Trophoblast cell (in vitro differentiated cells and primary cell): ENCODE measurements at regions not wholly inside any gene's neighbourhood (a gene's known extent, or its start where the extent isn't known, plus 50 kb on each side); places are given as distances from the start of the nearest gene placed in this dataset.

ENCODE experiments used
- DNase-seq, 2 donors: peaks; one replicate each; pipeline ENCODE4 v3.0.0-alpha.2; 2016
- H2AFZ ChIP-seq: 2 replicates; pipeline ENCODE4 v1.6.1; 2013; ENCODE audit warnings: low read length, moderate library complexity, mild to moderate bottlenecking; ENCODE audit not compliant: insufficient read depth, poor library complexity
- H2AK5ac ChIP-seq: 2 replicates; pipeline ENCODE4 v1.6.1; 2013; ENCODE audit warnings: mild to moderate bottlenecking, low read length
- H2BK120ac ChIP-seq: 2 replicates; pipeline ENCODE4 v1.6.1; 2013; ENCODE audit warnings: low read length, mild to moderate bottlenecking, moderate library complexity; ENCODE audit not compliant: insufficient read depth, poor library complexity
- H2BK12ac ChIP-seq: 2 replicates; pipeline ENCODE4 v1.6.1; 2013; ENCODE audit warnings: mild to moderate bottlenecking, low read length, moderate library complexity
- H2BK5ac ChIP-seq: 2 replicates; pipeline ENCODE4 v1.6.1; 2013; ENCODE audit warnings: low read length, low read depth, moderate library complexity, mild to moderate bottlenecking; ENCODE audit not compliant: poor library complexity
- H3K14ac ChIP-seq: 2 replicates; pipeline ENCODE4 v1.6.1; 2013; ENCODE audit warnings: mild to moderate bottlenecking, low read length
- H3K18ac ChIP-seq: 2 replicates; pipeline ENCODE4 v1.6.1; 2013; ENCODE audit warnings: mild to moderate bottlenecking, low read length
- H3K23ac ChIP-seq: 2 replicates; pipeline ENCODE4 v1.6.1; 2013; ENCODE audit warnings: low read length
- H3K27ac ChIP-seq: 2 replicates; pipeline ENCODE4 v1.5.1; 2013; ENCODE audit warnings: low read depth, mild to moderate bottlenecking, inconsistent platforms, low read length, moderate library complexity
- H3K27me3 ChIP-seq: 2 replicates; pipeline ENCODE4 v1.6.1; 2013; ENCODE audit warnings: inconsistent platforms, mild to moderate bottlenecking, low read length, moderate library complexity; ENCODE audit not compliant: insufficient read depth
- H3K36me3 ChIP-seq, 2 experiments: 1 replicate in 1 of 2; 2 replicates in 1 of 2; pipeline ENCODE4 v1.6.1; 2013; ENCODE audit warnings: low read length in 2 of 2, mild to moderate bottlenecking in 2 of 2, moderate library complexity in 1 of 2; ENCODE audit not compliant: insufficient read depth in 2 of 2, control insufficient read depth in 1 of 2
- H3K4ac ChIP-seq: 2 replicates; pipeline ENCODE4 v1.6.1; 2013; ENCODE audit warnings: low read depth, mild to moderate bottlenecking, low read length, moderate library complexity
- H3K4me1 ChIP-seq, 2 experiments: 1 replicate in 1 of 2; 2 replicates in 1 of 2; pipeline ENCODE4 v1.6.1; 2013; ENCODE audit warnings: low read length in 2 of 2, mild to moderate bottlenecking in 2 of 2, moderate library complexity in 1 of 2; ENCODE audit not compliant: insufficient read depth in 2 of 2, control insufficient read depth in 1 of 2
- H3K4me2 ChIP-seq: 2 replicates; pipeline ENCODE4 v1.6.1; 2013; ENCODE audit warnings: inconsistent platforms, mild to moderate bottlenecking, low read length, moderate library complexity
- H3K4me3 ChIP-seq: 2 replicates; pipeline ENCODE4 v1.5.1; 2013; ENCODE audit warnings: mild to moderate bottlenecking, low read depth, low read length, inconsistent platforms
- H3K79me1 ChIP-seq: one replicate; pipeline ENCODE4 v1.6.1; 2013; ENCODE audit warnings: low read length
- H3K79me2 ChIP-seq: 2 replicates; pipeline ENCODE4 v1.6.1; 2013; ENCODE audit warnings: low read length, mild to moderate bottlenecking; ENCODE audit not compliant: control insufficient read depth, insufficient read depth, poor library complexity
- H3K9ac ChIP-seq: 2 replicates; pipeline ENCODE4 v1.6.1; 2013; ENCODE audit warnings: mild to moderate bottlenecking, low read length
- H3K9me3 ChIP-seq: 2 replicates; pipeline ENCODE4 v1.6.1; 2013; ENCODE audit warnings: low read depth, mild to moderate bottlenecking, control low read depth, inconsistent platforms, low read length; ENCODE audit not compliant: insufficient read depth
- H4K12ac ChIP-seq: 2 replicates; pipeline ENCODE4 v1.6.1; 2013; ENCODE audit warnings: low read depth, mild to moderate bottlenecking, low read length, moderate library complexity
- H4K8ac ChIP-seq: 2 replicates; pipeline ENCODE4 v1.6.1; 2013; ENCODE audit warnings: low read depth, mild to moderate bottlenecking, low read length, moderate library complexity
- H4K91ac ChIP-seq: one replicate; pipeline ENCODE4 v1.6.1; 2013; ENCODE audit warnings: low read depth, mild to moderate bottlenecking, low read length, moderate library complexity
- WGBS: extraction: QIAGEN DNeasy Blood & Tissue Kit; methylation state at CpG from one replicate; pipeline ENCODE4 v1.1.7; 2013; ENCODE audit warnings: missing lambda C conversion rate; ENCODE audit not compliant: insufficient read length, insufficient coverage; ENCODE audit errors: extremely low coverage; 5-methylcytosine and 5-hydroxymethylcytosine counted together

DNA sequence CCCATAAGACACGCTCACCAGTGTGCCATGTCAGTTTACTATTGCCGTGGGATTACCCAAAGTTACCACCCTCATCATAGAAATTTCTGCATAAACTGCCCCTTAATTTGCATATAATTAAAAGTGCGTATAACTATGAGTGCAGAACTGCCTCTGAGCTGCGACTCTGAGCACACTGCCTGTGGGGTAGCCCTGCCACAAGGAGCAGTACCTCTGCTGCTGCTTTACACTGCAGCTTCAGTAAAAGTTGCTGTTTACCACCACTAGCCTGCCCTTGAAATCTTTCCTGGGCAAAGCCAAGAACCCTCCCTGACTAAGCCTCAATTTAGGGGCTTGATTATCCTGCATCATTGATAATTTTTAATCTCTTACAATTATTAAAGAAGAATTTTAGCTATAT, 213.9 kb upstream of the MAP2 start:
- H3K9ac ChIP-seq, result no peak overlapping the region

DNA sequence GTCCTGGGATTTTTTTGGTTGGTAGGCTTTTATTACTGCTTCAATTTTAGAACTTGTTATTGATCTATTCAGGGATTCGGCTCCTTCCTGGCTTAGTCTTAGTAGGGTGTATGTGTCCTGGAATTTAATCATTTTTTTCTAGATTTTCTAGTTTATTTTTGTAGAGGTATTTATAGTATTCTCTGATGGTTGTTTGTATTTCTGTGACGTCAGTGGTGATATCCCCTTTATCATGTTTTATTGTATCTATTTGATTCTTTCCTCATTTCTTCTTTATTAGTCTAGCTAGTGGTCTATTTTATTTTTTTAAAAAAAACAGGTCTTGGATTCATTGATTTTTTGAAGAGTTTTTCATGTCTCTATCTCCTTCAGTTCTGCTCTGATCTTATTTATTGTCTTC, 193.3 kb upstream of the MAP2 start:
- H3K14ac ChIP-seq, result no peak overlapping the region
- no peak overlapping the region for H2AK5ac ChIP-seq
- H2BK120ac ChIP-seq, result no peak overlapping the region
- no peak for DNase-seq
- H4K8ac ChIP-seq, result no peak overlapping the region
- H3K4me2 ChIP-seq, result no peak overlapping the region
- no peaks in the 10 kb centered on the region for H3K27me3 ChIP-seq
- no peaks in the 10 kb centered on the region for H3K4me1 ChIP-seq
- H3K9me3 ChIP-seq, result no peaks in the 10 kb centered on the region
- H4K91ac ChIP-seq, result no peak overlapping the region
- no CpG with 5 or more reads among the region's 2 CpGs for WGBS
- H2AFZ ChIP-seq, result no peak overlapping the region
- H3K4me3 ChIP-seq, result no peak overlapping the region
- H3K36me3 ChIP-seq, result no peaks in the 10 kb centered on the region
- H3K79me1 ChIP-seq, result no peaks in the 10 kb centered on the region
- no peak overlapping the region for H3K23ac ChIP-seq
- no peak overlapping the region for H3K9ac ChIP-seq
- no peak overlapping the region for H3K4ac ChIP-seq
- H4K12ac ChIP-seq, result no peak overlapping the region
- H2BK12ac ChIP-seq, result no peak overlapping the region
- H3K27ac ChIP-seq, result no peak overlapping the region
- H2BK5ac ChIP-seq, result no peak overlapping the region
- no peaks in the 10 kb centered on the region for H3K79me2 ChIP-seq
- no peak overlapping the region for H3K18ac ChIP-seq

More for the DNA sequence above, 213.9 kb upstream of the MAP2 start:
- no peaks in the 10 kb centered on the region for H3K9me3 ChIP-seq
- no peak overlapping the region for H3K4me3 ChIP-seq
- H2BK12ac ChIP-seq, result no peak overlapping the region
- no peak overlapping the region for H3K23ac ChIP-seq
- no peak for DNase-seq
- H3K18ac ChIP-seq, result no peak overlapping the region
- H4K8ac ChIP-seq, result no peak overlapping the region
- no peak overlapping the region for H3K4ac ChIP-seq
- no peak overlapping the region for H4K12ac ChIP-seq
- H3K27me3 ChIP-seq, result no peaks in the 10 kb centered on the region
- H2AFZ ChIP-seq, result no peak overlapping the region
- H3K4me2 ChIP-seq, result no peak overlapping the region
- H3K79me2 ChIP-seq, result no peaks in the 10 kb centered on the region
- H3K14ac ChIP-seq, result no peak overlapping the region
- no CpG with 5 or more reads among the region's 4 CpGs for WGBS
- H2BK5ac ChIP-seq, result no peak overlapping the region
- H3K4me1 ChIP-seq, result no peaks in the 10 kb centered on the region
- H4K91ac ChIP-seq, result no peak overlapping the region
- H3K79me1 ChIP-seq, result no peaks in the 10 kb centered on the region
- H3K27ac ChIP-seq, result no peak overlapping the region
- H3K36me3 ChIP-seq, result no peaks in the 10 kb centered on the region
- no peak overlapping the region for H2AK5ac ChIP-seq
- H2BK120ac ChIP-seq, result no peak overlapping the region

DNA sequence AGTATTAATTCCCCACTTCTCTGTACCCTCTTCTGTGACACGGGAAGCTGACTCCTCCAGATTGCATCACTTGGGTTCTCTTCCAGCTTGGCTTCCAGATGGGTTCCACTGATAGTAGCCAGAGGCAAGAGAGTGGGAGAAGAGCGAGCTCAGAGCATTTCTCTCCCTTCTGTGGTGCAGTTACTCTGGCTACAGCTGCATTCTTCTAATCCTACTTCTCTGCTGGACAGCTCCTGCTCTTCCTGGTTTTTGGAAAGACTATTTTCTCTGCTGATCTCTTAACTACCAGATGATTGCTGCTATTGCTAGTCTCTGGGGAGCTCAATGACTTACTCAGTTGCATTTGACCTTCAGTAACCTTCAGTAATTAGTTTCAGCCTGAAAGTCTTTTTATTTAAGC, 187.5 kb upstream of the MAP2 start:
- Histone ChIP-seq H3K23ac (no peak overlapping the region), H3K9me3 (no peaks in the 10 kb centered on the region), H3K79me1 (no peaks in the 10 kb centered on the region), H4K91ac (no peak overlapping the region), H3K4me3 (no peak overlapping the region), H3K36me3 (no peaks in the 10 kb centered on the region), H2AFZ (no peak overlapping the region), H2BK12ac (no peak overlapping the region), H3K79me2 (no peaks in the 10 kb centered on the region), H3K18ac (no peak overlapping the region), H3K27me3 (no peaks in the 10 kb centered on the region), H3K4ac (no peak overlapping the region), H3K9ac (no peak overlapping the region), H3K14ac (no peak overlapping the region), H3K4me1 (no peaks in the 10 kb centered on the region), H4K8ac (no peak overlapping the region), H3K27ac (no peak overlapping the region), H3K4me2 (no peak overlapping the region), H2AK5ac (no peak overlapping the region), H2BK120ac (no peak overlapping the region), H4K12ac (no peak overlapping the region), H2BK5ac (no peak overlapping the region)
- WGBS, result no CpG with 5 or more reads among the region's 2 CpGs
- DNase-seq, result no peak

DNA sequence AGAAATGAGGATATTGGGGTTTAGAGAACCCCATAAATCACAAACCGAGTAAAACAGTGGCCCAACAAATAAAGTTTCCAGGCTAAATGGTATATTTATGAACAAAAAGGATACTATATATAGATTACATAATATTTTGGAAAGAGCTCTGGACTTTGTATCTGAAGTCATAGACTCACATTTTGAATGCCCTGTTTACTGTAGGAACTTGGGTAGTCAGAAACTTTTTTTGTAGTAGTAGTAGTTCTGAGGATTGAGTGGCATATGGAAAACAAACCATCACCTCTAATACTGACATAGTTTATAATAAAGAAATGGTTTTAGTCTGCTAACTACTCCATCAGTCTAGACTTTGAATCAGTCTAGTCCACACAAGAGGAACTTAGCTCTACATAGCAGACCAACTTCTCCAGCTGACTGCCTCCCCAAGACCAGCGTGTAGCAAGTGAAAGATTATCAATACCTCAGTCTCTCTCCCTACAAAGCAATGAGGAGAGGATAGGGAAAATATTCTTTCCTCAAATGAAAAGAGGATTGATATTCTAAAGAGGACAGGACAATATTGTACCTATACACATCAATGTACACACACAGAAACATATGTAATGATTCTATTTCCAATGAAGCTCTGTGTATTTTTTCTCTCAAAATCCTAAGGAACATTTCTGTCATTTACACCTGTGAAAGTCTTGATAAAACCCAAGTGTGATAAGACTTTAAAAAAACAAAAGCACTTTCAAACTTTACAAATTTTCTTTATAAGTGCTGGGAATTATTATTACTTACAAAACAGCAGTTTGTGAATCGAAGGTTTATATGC, 184.9 kb upstream of the MAP2 start:
- no peak for DNase-seq
- H3K4me3 ChIP-seq, result no peak overlapping the region
- no peak overlapping the region for H3K4me2 ChIP-seq
- no CpG with 5 or more reads among the region's 3 CpGs for WGBS
- no peak overlapping the region for H3K23ac ChIP-seq
- no peaks in the 10 kb centered on the region for H3K36me3 ChIP-seq
- H3K27me3 ChIP-seq, result no peaks in the 10 kb centered on the region
- no peak overlapping the region for H4K8ac ChIP-seq
- H3K9ac ChIP-seq, result no peak overlapping the region
- no peaks in the 10 kb centered on the region for H3K9me3 ChIP-seq
- no peak overlapping the region for H2BK5ac ChIP-seq
- no peak overlapping the region for H3K18ac ChIP-seq
- H4K12ac ChIP-seq, result no peak overlapping the region
- H2BK120ac ChIP-seq, result no peak overlapping the region
- no peak overlapping the region for H2BK12ac ChIP-seq
- no peak overlapping the region for H2AFZ ChIP-seq
- H4K91ac ChIP-seq, result no peak overlapping the region
- H2AK5ac ChIP-seq, result no peak overlapping the region
- no peaks in the 10 kb centered on the region for H3K79me1 ChIP-seq
- no peak overlapping the region for H3K4ac ChIP-seq
- H3K79me2 ChIP-seq, result no peaks in the 10 kb centered on the region
- no peaks in the 10 kb centered on the region for H3K4me1 ChIP-seq
- H3K27ac ChIP-seq, result no peak overlapping the region
- no peak overlapping the region for H3K14ac ChIP-seq
